Osteocyte (in vitro differentiated cells): ENCODE measurements at regions not wholly inside any gene's neighbourhood (a gene's known extent, or its start where the extent isn't known, plus 50 kb on each side); places are given as distances from the start of the nearest gene placed in this dataset.

Experiments
- DNase-seq: peaks from one replicate; pipeline ENCODE4 v3.0.0; 2021; ENCODE audit warnings: mixed read lengths; ENCODE audit not compliant: unreplicated experiment; ENCODE audit errors: extremely low spot score
- H3K27ac Mint-ChIP-seq: one replicate; pipeline ENCODE4 v1.8.0; 2021; ENCODE audit warnings: mild to moderate bottlenecking, mixed read lengths; ENCODE audit not compliant: unreplicated experiment
- H3K27me3 Mint-ChIP-seq: one replicate; pipeline ENCODE4 v1.8.0; 2021; ENCODE audit warnings: mixed read lengths; ENCODE audit not compliant: unreplicated experiment
- H3K36me3 Mint-ChIP-seq: one replicate; pipeline ENCODE4 v1.8.0; 2021; ENCODE audit warnings: mixed read lengths; ENCODE audit not compliant: unreplicated experiment
- H3K4me1 Mint-ChIP-seq: one replicate; pipeline ENCODE4 v1.8.0; 2021; ENCODE audit warnings: mixed read lengths; ENCODE audit not compliant: unreplicated experiment
- H3K4me3 Mint-ChIP-seq: one replicate; pipeline ENCODE4 v1.8.0; 2021; ENCODE audit warnings: mild to moderate bottlenecking, moderate library complexity, mixed read lengths; ENCODE audit not compliant: unreplicated experiment
- H3K9me3 Mint-ChIP-seq: one replicate; pipeline ENCODE4 v1.8.0; 2021; ENCODE audit warnings: mixed read lengths; ENCODE audit not compliant: unreplicated experiment
- CTCF ChIP-seq: fragments of 200-600 bp; sonication (generic); IDR thresholded peaks from 2 replicates; pipeline ENCODE4 v1.5.0; 2021; ENCODE audit warnings: antibody characterized with exemption, mild to moderate bottlenecking, moderate library complexity

GRCh38 chr1:22267413-22268175, 124.7 kb upstream of the WNT4 start:
- Mint-ChIP-seq H3K27ac (no peak overlapping the region), H3K4me1 (peaks cover under 1% of the 10 kb centered on the region), H3K36me3 (no peaks in the 10 kb centered on the region), H3K9me3 (no peaks in the 10 kb centered on the region), H3K4me3 (no peak overlapping the region), H3K27me3 (peaks cover 13% of the 10 kb centered on the region)
- TF ChIP-seq CTCF, result no peak
- DNase-seq, result no peak

- no peak overlapping the region for H3K4me3 Mint-ChIP-seq
- H3K27ac Mint-ChIP-seq, result no peak overlapping the region
- TF ChIP-seq CTCF, result no peak
- H3K4me1 Mint-ChIP-seq, result peaks cover 8% of the 10 kb centered on the region
- H3K9me3 Mint-ChIP-seq, result no peaks in the 10 kb centered on the region
- H3K36me3 Mint-ChIP-seq, result no peaks in the 10 kb centered on the region
- no peak for DNase-seq
- H3K27me3 Mint-ChIP-seq, result peaks cover 13% of the 10 kb centered on the region
Observed at GRCh38 chr1:22268327-22268726, 125.4 kb upstream of the WNT4 start.

GRCh38 chr1:22271847-22272801, 129.2 kb upstream of the WNT4 start:
- Mint-ChIP-seq H3K4me1 (peaks cover 12% of the 10 kb centered on the region), H3K36me3 (no peaks in the 10 kb centered on the region), H3K4me3 (no peak overlapping the region), H3K27me3 (peaks cover 20% of the 10 kb centered on the region), H3K9me3 (no peaks in the 10 kb centered on the region), H3K27ac (no peak overlapping the region)
- no peak for TF ChIP-seq CTCF
- DNase-seq, result no peak

- Mint-ChIP-seq H3K27ac (no peak overlapping the region), H3K27me3 (peaks cover 26% of the 10 kb centered on the region), H3K36me3 (no peaks in the 10 kb centered on the region), H3K4me3 (no peak overlapping the region), H3K9me3 (no peaks in the 10 kb centered on the region), H3K4me1 (peaks cover 12% of the 10 kb centered on the region)
- no peak for TF ChIP-seq CTCF
- DNase-seq, result no peak
Observed at GRCh38 chr1:22273686-22274681, 131.1 kb upstream of the WNT4 start.
